Astrocyte of the hippocampus (primary cell): ENCODE measurements at regions not wholly inside any gene's neighbourhood (a gene's known extent, or its start where the extent isn't known, plus 50 kb on each side); places are given as distances from the start of the nearest gene placed in this dataset.
"Not testable (repeated sequence)": the region's sequence is repeated elsewhere in the genome, so short reads cannot be mapped to it uniquely, and the experiment has no call there.

Experiments used
- DNase-seq: peaks from one replicate; pipeline ENCODE4 v3.0.0; 2011; ENCODE audit warnings: low read depth, low spot score

GRCh38 chr7:103244865-103245264 lies 52.4 kb upstream of the PMPCB start:
- not testable (repeated sequence) for DNase-seq

DNA sequence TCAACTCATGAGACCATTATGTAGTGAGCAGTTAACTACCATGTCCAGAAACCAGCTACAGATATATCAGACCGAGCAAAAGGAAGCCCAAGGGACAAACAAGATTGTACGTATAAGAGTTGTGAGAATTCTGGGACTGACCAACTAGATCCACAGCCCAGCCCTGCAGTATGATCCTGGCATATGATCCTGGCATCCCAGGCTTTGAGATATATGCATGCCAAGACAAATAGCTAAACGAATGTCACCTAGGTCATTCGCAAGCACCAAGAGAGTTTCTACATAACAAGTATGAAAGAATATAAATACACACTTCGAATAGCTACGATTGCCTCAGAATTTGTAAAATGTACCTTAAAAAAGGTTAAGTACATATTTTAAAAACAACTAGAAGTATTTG lies 56.4 kb upstream of the PMPCB start:
- peak; percentile 6 for DNase-seq

GRCh38 chr7:103235824-103236223 lies 61.4 kb upstream of the PMPCB start:
- DNase-seq, result not testable (repeated sequence)

DNA sequence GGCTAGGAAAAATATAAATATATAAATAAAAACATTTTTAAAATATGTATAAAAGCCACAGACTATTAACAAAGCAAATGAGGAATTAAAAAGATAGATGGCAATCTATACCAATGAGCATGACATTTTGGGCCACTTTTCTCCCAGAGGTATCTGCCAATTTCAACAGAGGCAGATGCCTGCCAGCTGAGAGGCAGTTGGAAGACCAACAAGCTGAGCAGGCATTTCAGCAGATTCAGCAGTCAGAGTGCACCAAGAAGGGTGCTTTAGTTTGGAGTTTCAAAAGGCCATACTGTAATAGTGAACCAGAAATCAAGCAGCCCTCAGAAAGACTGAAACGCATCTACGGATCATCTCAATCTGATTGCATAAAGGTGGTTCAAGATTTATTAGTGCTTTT lies 62.4 kb upstream of the PMPCB start:
- not testable (repeated sequence) for DNase-seq

GRCh38 chr7:103227787-103228186 lies 69.4 kb upstream of the PMPCB start:
- DNase-seq, result not testable (repeated sequence)

- not testable (repeated sequence) for DNase-seq
These were observed 71.4 kb upstream of the PMPCB start for GRCh38 chr7:103225798-103226197.

DNA sequence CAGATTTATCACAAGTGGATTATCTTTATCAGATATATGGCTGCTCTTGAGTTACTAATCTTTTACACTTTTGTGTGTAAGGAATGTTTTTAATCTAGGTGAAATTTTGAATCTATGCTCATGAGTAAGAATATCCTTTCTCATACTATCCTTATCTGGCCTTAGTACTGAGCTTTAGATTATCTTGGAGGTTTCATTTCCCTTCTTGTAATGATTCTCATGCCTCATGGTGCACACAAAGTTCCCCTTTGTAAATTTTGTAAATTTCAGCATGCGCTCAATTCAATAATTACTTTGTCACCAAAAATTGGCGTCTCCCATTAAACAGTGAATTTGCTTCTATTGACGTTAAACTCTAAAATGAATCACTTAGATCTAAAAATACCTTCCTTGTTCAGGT lies 74.2 kb upstream of the NAPEPLD start:
- not testable (repeated sequence) for DNase-seq

DNA sequence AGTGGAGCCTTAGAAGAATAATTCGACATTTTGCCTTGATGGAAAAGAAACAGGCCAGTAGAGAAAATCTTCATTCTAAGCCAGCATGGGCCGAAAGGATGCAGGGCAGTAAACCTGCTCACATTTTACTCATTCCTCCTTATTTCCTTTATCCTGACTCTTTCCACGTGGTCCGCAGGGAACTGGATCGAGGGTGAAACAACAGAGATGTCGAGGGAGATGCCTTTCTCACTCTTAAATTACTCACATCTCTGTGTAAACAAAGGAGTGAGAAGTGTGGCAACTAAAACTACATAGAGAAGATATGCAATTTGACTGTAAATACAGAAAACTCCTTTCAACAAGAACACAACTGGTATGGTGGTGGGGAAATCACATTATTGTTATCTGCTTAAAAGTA lies 62.1 kb upstream of the NAPEPLD start:
- not testable (repeated sequence) for DNase-seq

DNA sequence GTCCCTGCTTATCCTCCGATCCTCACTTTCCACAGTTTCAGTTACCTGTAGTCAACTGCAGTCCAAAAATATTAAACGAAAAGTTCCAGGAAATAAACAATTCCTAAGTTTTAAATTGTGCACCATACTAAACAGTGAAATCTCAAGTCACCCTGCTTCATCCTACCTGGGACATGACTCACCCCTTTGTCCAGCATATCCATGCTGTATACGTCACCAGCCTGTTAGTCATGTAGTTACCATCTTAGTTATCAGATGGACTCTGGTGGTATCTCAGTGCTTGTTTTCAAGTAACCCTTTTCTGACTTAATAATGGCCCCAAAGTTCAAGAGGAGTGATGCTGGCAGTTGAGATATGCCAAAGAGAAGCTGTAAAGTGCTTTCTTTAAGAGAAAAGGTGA lies 50.3 kb upstream of the NAPEPLD start:
- DNase-seq, result peak; percentile 32
